ENCODE measurements at regions not wholly inside any gene's neighbourhood (a gene's known extent, or its start where the extent isn't known, plus 50 kb on each side); places are given as distances from the start of the nearest gene placed in this dataset.

DNA sequence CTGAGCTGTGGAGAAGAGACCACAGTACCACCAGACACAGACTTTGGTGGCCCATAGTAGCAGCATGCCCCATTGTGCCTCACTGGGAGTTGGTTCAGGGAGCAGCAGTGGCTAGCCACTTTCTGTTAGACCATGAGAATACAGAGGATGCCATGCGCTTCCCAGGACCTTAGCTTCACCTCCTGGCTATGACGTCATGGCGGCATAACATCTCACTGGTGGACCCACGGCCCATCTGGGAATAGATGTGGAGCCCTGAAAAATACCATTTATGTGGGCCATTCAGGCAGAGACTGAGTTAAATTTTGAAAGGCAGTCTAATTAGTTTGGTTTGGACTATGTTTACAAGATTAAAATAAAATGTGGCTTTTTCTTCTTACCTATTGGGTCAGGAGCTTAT is 55.1 kb upstream of the NMD3 start:
- TF ChIP-seq, protein P1, sequence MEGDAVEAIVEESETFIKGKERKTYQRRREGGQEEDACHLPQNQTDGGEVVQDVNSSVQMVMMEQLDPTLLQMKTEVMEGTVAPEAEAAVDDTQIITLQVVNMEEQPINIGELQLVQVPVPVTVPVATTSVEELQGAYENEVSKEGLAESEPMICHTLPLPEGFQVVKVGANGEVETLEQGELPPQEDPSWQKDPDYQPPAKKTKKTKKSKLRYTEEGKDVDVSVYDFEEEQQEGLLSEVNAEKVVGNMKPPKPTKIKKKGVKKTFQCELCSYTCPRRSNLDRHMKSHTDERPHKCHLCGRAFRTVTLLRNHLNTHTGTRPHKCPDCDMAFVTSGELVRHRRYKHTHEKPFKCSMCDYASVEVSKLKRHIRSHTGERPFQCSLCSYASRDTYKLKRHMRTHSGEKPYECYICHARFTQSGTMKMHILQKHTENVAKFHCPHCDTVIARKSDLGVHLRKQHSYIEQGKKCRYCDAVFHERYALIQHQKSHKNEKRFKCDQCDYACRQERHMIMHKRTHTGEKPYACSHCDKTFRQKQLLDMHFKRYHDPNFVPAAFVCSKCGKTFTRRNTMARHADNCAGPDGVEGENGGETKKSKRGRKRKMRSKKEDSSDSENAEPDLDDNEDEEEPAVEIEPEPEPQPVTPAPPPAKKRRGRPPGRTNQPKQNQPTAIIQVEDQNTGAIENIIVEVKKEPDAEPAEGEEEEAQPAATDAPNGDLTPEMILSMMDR (tag by site-specific recombination; IDR thresholded peaks at IDR 0.05) = no peak
- TF ChIP-seq GLI4 (tag by site-specific recombination; IDR thresholded peaks at IDR 0.05) (no peak), GLIS2 (tag by site-specific recombination; IDR thresholded peaks at IDR 0.05) (no peak), YY1 (tag by site-specific recombination; IDR thresholded peaks at IDR 0.05) (no peak), ZBTB10 (tag by site-specific recombination; IDR thresholded peaks at IDR 0.05) (no peak), ZNF274 (IDR thresholded peaks at IDR 0.05; ENCODE audit: low read length) (no peak), ZNF274 (tag by site-specific recombination; IDR thresholded peaks at IDR 0.05; ENCODE audit: borderline replicate concordance) (no peak), ZNF626 (tag by site-specific recombination; IDR thresholded peaks at IDR 0.05) (no peak)
- TF ChIP-seq, protein P2, sequence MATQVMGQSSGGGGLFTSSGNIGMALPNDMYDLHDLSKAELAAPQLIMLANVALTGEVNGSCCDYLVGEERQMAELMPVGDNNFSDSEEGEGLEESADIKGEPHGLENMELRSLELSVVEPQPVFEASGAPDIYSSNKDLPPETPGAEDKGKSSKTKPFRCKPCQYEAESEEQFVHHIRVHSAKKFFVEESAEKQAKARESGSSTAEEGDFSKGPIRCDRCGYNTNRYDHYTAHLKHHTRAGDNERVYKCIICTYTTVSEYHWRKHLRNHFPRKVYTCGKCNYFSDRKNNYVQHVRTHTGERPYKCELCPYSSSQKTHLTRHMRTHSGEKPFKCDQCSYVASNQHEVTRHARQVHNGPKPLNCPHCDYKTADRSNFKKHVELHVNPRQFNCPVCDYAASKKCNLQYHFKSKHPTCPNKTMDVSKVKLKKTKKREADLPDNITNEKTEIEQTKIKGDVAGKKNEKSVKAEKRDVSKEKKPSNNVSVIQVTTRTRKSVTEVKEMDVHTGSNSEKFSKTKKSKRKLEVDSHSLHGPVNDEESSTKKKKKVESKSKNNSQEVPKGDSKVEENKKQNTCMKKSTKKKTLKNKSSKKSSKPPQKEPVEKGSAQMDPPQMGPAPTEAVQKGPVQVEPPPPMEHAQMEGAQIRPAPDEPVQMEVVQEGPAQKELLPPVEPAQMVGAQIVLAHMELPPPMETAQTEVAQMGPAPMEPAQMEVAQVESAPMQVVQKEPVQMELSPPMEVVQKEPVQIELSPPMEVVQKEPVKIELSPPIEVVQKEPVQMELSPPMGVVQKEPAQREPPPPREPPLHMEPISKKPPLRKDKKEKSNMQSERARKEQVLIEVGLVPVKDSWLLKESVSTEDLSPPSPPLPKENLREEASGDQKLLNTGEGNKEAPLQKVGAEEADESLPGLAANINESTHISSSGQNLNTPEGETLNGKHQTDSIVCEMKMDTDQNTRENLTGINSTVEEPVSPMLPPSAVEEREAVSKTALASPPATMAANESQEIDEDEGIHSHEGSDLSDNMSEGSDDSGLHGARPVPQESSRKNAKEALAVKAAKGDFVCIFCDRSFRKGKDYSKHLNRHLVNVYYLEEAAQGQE (tag by site-specific recombination; IDR thresholded peaks at IDR 0.05) = no peak
